Activated CD4-positive, alpha-beta T cell treated with anti-CD3 and anti-CD28 coated beads, Interleukin-2, amount 50 U/mL, for 16 hours (primary cell): ENCODE measurements at regions not wholly inside any gene's neighbourhood (a gene's known extent, or its start where the extent isn't known, plus 50 kb on each side); places are given as distances from the start of the nearest gene placed in this dataset.

ENCODE experiments used
- DNase-seq: peaks from one replicate; pipeline ENCODE4 v3.0.0-alpha.2; 2020

DNA sequence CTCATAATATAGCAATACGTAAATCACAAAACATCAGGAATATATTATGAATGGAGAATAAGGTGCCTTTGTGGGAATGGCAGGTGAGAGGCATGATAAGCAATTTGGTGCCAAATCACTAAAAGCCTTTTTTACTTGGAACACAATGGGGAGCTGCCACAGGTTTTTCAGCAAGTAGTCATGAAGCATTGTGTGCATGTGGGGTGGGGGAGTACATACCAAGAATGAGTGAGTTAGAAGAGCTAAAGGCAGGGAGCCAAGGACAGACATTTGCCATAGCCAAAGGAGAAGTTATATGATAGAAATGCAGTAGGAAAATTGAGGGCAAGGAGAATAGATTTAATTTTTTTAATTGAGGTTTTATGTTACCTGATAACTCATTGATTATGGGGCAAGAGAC, 445.0 kb upstream of the SMC2 start:
- DNase-seq = no peak

DNA sequence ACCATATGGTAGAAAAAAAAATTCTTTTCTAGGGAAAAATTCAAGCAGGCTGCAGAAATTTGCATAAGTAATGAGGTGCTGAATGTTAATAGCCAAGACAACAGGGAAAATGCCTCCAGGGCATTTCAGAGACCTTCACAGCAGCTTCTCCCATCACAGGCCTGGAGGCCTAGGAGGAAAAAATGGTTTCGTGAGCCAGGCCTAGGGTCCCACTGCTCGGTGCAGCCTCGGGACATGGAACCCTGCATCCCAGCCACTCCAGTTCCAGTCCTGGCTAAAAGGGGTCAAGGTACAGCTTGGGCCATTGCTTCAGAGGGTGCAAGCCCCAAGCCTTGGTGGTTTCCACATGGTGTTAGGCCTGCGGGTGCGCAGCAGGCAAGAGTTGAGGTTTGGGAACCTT, 436.0 kb upstream of the SMC2 start:
- DNase-seq = no peak

DNA sequence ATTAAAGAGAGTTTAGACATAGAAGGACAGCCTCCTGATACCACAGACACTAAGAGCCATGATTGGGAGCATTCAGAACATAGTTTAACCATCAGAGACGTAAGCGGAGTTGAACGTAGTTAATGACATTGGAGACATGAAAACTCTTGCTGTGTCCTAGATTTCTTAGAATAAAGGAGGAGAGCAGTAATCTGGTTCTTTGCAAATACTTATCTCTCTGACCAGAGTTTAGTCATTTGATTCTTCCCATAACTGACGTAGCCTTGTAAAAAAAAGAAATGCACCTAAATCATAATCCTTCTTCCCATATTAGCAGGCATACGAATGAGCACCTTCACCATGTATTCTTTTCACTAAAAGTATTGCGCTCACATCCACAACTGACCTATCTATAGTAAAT, 433.3 kb upstream of the SMC2 start:
- DNase-seq = no peak

DNA sequence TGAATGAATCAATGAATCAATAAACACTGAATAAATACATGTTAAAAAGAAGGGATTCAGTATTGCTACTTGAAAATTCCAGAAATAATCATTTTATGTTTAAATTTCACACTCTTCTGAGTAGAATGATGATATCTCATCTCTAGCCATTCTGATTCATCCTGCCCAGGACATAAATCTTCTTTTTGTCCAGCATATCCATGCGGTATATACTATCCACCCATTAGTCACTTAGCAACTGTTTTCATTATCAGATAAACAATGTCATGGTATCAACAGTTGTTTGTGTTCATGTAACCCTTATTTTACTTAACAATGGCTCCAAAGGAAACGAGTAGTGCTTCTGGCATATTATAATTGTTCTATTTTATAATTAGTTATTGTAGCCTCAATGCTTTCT, 432.4 kb upstream of the SMC2 start:
- no peak for DNase-seq

DNA sequence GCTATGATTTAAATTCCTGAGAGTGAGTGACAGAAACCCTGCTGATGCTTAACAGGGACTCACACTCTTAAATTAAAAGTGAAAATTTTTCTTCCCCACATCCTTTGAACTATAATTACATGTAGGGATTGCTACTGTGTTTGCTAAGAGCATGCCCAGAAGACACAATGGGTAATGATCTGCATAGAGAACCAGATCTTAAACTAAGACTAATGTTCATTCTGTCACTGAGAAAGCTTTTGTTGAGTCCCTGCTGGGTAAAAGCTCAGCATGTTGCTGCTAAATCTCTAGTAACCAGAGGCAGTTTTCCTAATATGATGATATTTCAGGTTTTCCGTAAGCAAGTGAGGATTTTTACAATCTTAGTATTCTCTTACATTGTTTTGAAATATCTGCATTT, 424.8 kb upstream of the SMC2 start:
- no peak for DNase-seq

DNA sequence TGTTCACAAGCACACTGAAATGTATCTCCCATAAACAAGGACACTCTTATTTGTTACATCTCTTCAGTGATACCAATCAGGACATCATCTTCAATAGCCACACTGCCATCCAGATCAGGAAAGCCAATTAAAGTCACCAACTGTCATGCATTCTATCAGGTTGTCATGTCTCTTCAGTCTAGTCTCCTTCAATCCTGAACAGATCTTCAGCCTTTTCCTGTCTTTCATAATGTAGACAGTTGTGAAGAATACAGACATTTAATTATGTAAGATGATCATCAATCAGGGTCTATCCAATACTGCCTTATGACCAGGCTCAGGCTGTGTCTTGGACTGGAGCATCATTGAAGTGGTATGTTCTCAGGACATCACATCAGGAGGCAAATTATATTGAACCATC, 419.8 kb upstream of the SMC2 start:
- no peak for DNase-seq

DNA sequence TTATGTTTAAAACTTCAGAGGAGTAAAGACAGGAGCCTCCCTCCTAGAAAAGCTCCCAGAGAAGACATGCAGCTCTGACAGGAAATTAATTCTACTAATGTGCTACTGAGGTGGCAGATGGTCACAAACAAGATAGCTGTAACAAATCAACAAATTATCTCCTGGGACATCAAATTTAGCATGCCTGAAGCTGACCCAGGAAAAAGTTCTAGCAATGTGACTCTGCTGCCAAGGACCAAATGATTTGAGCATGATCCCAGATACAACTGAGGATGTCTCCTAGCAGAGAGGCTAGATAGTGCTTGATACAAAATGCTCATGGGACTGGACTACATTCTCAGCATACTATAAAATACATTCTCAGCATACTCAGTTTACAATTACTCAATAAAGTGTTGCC, 413.5 kb upstream of the SMC2 start:
- DNase-seq = no peak

DNA sequence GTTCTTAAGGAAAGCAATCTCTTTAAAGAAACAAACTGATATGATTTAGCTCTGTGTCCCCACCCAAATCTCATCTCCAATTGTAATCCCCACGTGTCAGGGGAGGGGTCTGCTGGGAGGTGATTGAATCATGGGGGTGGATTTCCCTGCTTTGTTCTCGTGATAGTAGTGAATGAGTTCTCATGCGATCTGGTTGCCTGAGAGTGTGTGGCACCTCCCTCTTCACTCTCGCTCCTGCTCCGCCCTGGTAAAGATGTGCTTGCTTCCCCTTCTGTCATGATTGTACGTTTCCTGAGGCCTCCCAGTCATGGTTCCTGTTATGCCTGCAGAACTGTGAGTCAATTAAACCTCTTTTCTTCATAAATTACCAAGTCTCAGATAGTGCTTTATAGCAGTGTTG, 412.7 kb upstream of the SMC2 start:
- DNase-seq = no peak

DNA sequence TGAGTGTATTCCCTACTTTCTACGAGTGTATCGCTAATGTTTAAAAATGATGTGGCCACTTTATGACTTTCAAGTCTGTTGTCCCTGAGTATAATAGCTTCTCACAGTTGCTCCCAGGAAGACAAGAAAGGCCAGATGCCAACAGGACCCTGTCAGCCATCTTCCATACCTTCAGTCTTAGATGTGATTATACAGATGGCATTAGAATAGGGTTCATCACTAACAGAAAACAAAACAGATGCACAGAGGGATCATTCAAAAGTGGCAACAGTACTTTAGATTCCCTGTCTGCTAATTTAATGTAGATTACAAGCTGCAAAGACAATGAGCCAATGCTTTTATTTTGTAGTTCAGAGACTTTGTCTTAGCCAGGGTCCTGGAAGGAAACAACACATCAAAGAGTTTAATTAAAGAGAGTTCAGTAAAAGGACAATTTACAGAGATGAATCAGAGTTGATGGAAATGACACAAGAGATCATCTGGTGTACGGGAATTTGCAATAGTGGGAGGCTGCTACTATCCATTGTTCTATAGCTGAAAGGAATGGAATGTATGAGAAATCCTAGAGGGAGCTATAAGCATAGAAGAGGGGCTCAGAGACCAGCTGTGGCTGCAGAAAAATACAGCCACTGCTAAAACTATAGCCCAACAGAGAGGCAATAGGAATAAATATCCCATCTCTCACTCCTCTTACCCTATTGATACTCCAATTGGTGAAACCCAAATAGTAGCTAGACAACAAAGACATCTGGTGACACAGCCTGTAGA, 393.7 kb upstream of the SMC2 start:
- no peak for DNase-seq

DNA sequence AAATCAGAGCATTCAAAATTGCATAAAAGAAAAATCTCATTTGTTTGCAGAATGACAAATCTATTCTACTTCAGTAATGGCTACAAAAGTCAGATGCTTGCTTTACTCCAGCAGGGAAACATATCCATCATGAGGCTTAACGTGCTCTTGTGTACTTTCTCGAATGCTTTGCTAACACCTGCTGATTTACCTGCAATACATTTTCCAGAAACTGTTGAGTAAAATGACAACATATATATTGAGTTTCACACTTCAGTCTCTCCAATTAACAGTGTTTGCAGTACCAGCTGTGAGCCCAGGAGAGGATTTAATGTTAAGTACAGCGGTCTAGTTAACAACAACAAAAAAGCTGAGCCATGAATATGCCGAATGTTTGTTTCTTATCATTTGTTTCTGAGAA, 391.5 kb upstream of the SMC2 start:
- no peak for DNase-seq

DNA sequence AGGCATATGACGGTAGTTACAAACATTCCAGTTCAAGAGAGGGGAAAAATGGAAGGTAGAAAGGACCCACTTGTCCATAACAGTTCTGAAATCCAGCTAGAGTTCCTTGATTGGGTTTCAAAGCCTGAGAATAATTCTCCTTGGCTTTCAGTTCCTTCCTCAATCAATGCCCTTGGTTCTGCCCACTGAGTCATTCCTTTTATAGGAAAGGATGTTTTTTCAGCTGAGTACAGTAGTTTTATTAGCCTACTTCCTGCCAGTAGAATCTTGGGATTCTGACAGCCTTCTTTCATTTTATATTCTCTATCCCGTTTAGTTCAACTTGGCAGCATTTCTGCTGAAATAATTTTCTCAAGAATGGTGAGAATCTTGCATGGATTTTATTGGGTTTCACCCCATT, 386.9 kb upstream of the SMC2 start:
- no peak for DNase-seq

DNA sequence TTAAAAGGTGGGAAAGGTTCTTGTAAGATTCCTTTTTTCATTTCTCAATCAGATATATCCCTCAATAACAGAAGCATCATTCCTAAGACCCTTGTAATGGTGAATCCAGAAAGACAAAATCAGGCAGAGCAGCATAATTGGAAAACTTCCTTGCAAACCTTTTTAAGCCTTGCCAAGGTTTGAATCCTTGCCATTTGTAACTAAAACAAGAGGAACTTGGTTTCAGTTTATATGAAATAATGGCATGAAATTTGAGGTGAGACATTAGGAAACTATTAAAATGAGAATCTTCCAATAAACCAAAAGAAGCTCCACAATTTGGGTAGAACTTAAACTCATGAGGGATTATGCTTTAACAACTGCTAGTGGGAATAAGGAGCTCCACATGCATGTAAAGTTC, 384.7 kb upstream of the SMC2 start:
- DNase-seq = no peak

DNA sequence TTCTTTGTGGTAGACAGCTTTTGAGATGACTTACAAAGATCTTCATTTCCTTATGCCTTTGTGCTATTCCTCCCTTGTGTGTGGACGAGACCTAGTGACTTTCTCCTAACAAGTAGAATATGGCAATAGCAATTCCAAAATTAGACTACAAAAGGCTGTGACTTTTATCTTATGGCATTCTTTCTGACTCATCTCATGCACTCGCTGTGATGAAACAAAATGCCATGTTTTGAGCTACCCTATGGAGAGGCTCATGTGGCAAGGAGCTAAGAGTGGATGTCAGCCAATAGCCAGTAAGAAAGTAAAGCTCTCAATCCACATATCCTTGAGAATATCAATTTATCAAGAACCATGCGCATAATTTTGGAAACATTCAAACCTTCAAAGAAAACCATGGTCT, 380.5 kb upstream of the SMC2 start:
- no peak for DNase-seq

DNA sequence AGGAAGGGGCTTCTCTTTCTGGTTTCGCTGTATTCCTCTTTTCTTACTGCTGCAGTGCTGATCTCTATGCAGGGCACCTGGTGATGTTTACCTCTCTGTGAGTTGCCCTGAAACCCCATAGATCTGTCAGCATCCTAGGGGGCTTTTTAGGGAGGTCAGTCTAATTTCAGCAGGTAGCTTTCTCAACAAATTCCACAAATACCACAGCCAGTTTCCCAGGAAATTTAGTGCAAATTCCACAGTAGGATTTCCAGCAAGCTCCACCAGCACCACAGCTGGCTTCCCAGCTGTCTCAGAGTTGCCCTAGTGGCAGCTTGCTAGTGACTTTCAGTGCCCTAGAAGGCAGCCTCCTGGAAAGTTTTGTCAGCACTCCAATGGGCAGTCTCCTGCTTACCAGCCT, 379.1 kb upstream of the SMC2 start:
- DNase-seq = no peak

DNA sequence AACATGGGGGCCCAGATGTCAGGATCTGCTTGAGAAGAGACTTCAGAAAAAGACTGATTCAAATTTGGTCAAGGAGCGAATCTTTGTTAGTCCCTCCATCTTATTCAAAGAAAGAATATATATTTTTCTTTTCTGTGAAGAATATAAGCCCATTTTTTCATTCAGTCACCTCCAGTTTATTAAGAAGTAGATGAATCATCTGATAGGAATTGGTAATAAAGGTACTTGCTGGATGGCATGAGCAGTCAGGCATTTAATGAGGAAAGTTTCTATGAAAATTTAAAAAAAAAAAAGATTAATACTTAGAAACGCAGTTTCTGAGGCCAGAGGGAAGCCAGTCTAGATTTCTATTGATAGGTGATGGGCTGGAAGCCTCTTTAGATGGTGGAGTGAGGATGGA, 373.1 kb upstream of the SMC2 start:
- no peak for DNase-seq

DNA sequence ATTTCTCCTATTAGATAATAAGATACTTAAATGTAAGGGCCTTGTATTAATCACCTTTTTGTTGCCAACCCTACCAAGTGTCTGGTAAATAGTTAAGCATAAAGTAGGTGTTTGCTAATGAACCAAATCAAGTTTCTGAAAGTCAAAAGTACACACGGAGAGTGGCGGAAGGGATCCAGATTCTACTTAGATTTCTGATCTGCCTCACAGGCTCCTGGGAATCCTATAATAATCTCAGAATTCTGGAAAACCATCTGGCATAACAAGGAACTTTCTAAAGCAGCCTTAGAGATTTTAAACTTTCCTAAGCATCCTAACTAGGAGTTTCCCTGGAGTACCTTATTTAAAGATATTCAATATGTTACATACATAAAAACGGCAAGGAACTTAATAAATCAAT, 363.2 kb upstream of the SMC2 start:
- no peak for DNase-seq

DNA sequence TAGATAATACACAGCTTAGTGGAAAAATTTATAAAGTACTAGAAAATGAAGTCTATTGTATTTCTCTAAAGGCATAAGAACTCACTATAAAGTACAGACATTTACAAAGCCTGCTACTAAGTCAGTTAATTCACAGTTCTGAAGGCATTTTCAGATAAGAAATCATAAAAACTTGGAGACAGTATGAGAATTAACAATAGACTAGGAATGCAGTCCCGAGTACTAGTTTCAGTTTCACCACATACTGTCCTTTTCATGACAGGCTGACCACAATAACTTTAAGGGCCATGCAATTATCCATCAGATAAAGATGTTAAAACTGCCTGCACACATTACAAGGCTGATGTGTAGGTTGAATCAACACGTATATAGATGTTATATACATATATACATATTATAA, 362.6 kb upstream of the SMC2 start:
- DNase-seq = no peak

DNA sequence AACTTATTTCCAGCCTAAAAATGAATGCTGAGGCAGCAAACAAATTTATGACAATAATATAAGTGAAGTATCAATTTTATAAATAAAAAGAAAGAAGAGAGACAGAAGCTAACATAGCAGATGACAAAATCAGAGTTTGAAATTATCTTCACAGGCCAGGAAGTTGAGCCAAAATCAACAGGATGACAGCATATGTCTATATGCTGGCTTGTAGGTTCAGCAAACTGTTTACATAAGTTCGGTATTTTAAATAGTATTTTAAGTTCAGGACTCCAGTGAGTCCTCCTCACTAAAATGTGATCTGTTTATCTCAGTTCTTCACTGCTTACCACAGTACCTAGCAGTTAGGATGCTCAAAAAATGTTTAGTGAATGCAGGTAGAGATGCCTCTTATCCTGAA, 359.6 kb upstream of the SMC2 start:
- no peak for DNase-seq

DNA sequence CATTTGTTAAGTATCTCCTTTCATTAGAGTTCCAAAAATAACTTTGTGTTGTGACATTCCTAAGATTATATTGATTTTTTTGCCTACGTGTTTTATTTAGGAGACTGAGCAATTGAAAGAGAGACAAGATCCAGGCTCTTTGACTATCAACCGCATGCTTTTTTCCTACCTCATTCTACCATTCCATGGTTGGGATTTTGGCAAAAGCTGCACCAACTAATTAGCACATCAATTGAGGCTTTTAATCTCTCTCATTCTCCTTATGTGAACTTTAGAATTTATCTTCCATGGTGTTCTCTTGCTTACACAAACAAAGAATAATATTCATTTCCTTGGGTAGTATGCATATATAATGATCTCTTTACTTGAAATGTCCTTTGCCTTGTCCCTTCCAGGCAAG, 338.7 kb upstream of the SMC2 start:
- no peak for DNase-seq

DNA sequence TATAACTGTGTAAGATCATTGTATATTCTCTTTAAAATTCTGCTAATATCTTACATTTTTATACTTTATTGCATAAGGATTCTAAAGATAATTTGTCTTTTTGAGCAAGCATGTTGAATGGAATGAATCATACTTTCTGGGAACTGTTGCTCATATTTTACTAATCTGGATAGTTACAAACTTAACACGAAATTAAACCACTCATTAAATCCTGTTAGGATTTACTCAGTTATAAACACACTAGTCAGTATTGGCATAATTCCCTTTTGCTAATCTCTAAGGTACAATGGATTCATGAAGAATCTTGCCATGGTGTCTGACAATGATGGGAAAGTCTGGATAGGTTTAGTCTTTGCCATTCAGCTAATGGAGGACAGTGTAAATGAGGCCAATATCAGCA, 338.1 kb upstream of the SMC2 start:
- DNase-seq = no peak

DNA sequence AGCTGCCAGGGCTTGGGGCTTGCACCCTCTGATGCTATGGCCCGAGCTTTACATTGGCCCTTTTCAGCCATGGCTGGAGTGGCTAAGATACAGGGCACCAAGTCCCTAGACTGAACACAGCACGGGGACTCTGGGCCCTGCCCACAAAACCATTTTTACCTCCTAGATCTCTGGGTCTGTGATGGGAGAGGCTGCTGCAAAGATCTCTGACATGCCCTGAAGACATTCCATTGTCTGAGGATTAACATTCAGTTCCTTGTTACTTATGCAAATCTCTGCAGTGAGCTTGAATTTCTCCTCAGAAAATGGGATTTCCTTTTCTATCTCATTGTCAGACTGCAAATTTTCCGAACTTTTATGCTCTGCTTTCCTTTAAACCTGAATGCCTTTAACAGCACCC, 337.0 kb upstream of the SMC2 start:
- no peak for DNase-seq

DNA sequence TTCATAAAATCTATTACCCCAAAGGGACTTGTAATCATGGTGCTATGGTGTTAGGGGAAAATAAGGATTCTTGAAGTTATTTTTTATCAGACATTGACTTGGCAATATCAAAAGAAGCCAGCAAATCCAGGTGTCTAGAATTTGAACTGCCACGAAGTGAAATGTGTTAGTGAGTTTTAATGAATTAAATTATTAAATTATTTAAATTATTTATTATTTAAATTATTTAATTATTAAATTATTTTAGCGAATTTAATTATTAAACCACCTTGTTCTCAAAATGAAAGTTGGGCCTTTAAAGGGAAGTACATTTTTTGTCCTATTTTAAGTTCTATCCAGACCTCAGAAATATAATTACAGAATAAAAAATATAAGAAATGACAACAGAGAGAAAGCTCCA, 332.6 kb upstream of the SMC2 start:
- no peak for DNase-seq

DNA sequence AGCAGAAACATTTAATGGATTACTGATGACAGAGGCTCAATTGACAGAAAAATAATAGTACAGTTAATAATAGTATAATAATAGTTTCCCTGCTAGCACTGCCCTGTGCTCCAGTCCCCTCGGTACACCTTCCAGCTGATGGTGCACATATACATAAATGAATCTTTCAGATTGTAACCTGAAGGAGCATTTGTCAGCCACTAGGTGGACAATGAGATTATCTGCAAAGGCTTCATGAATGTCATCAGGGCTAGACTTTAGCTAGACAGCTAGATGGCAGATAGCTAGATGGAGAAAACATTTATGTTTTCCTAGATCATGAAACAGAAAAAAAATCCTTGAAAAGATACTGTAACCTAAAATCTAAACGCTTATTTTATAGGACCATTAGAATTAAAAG, 304.4 kb upstream of the SMC2 start:
- DNase-seq = peak; percentile 7

DNA sequence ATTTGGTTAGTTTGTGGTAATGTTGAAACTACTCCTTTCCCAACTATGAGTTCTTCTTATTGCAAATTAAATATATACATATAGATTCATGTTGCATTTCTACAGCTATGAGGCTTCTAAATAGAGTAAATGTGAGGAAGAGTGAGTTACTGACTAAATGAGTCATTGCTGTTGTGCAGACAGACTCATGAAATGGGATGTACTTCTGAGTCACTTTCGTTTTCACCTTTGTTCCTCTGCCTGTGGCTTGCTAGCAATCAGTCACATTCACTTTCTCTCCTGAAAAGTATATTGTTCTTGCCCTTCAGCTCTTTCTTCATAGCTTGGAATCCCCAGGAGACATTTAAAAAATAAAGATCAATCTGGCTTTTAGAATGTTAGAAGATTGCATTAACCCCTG, 295.5 kb upstream of the SMC2 start:
- peak; percentile 75 for DNase-seq

DNA sequence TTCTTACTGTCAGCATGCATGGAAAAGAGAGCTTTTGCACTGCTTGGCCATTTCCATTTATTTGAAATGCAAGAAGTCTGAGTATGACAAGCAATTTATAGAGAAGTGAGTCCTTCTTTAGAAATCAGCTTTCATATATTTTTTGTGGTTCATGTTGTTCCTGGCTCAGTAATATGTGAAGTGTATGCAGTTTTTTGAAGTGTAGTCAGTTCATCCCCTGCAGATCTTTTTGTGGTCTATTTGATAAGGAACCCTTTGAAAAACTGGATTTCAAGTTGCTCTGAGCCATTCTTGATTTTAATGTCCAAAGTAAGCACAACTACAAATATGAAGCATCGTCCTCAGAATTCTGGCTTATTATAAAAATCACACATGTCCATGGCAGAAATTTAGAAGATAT, 294.1 kb upstream of the SMC2 start:
- peak; percentile 20 for DNase-seq

DNA sequence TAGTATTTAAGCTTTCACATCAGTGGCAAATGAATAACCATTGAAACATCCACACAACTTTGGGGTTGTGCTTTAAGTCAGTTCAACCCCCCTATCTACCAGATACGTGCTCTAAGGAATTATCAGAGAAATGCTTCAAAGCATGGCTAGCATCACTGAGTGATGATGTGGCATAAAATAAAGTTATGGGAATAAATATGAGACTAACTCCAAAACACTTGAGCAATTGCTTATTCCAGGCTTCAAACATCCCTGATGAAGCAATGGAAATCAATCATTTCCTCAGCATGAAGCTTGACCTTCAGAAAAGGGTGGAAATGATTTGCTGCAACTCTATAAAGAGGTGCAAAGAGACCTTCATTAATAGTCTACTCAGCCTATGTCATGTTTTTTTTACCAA, 292.0 kb upstream of the SMC2 start:
- DNase-seq = no peak
